ENCODE measurements at regions not wholly inside any gene's neighbourhood (a gene's known extent, or its start where the extent isn't known, plus 50 kb on each side); places are given as distances from the start of the nearest gene placed in this dataset.

GRCh38 chr3:106514431-106514830, 645.6 kb upstream of the CBLB start:
- Histone ChIP-seq H3K4me1 (no peaks in the 10 kb centered on the region), H3K27ac (replicated peaks in 1 of 4) (no peak overlapping the region), H3K27me3 (no peaks in the 10 kb centered on the region), H3K36me3 (no peaks in the 10 kb centered on the region), H3K9me3 (no peaks in the 10 kb centered on the region), H3K4me3 (no peak overlapping the region)
- WGBS, result 70% methylated on average over 4 of the region's 4 CpGs
- no peak for DNase-seq (ENCODE audit: extremely low spot score)
- TF ChIP-seq EP300 (IDR thresholded peaks at IDR 0.05) (no peak), POLR2AphosphoS5 (IDR thresholded peaks at IDR 0.05) (no peak), CTCF (IDR thresholded peaks at IDR 0.05) (no peak), POLR2A (IDR thresholded peaks at IDR 0.05; ENCODE audit: low read depth) (no peak)
- intact Hi-C loops (cut with DNase I), result no loop called here

- no peaks in the 10 kb centered on the region for H3K4me1 ChIP-seq
- TF ChIP-seq CTCF (IDR thresholded peaks at IDR 0.05) (no peak), POLR2AphosphoS5 (IDR thresholded peaks at IDR 0.05) (no peak), POLR2A (IDR thresholded peaks at IDR 0.05; ENCODE audit: low read depth) (no peak), EP300 (IDR thresholded peaks at IDR 0.05) (no peak)
- H3K9me3 ChIP-seq, result no peaks in the 10 kb centered on the region
- H3K27ac ChIP-seq (replicated peaks in 1 of 4), result no peak overlapping the region
- intact Hi-C loops (cut with DNase I), result no loop called here
- no peak overlapping the region for H3K4me3 ChIP-seq
- no peaks in the 10 kb centered on the region for H3K27me3 ChIP-seq
- no peak for DNase-seq (ENCODE audit: extremely low spot score)
- H3K36me3 ChIP-seq, result no peaks in the 10 kb centered on the region
Measured at GRCh38 chr3:106518516-106518915, 649.7 kb upstream of the CBLB start.

GRCh38 chr3:106522397-106522796, 653.6 kb upstream of the CBLB start:
- intact Hi-C loops (cut with DNase I), result no loop called here
- H3K9me3 ChIP-seq, result peaks cover 0 to 2% (median 0%) of the 10 kb centered on the region in 4 donors
- H3K27ac ChIP-seq (replicated peaks in 1 of 4), result no peak overlapping the region
- TF ChIP-seq EP300 (IDR thresholded peaks at IDR 0.05), result no peak
- TF ChIP-seq CTCF (IDR thresholded peaks at IDR 0.05), result no peak
- TF ChIP-seq POLR2AphosphoS5 (IDR thresholded peaks at IDR 0.05), result no peak
- TF ChIP-seq POLR2A (IDR thresholded peaks at IDR 0.05; ENCODE audit: low read depth), result no peak
- no peaks in the 10 kb centered on the region for H3K27me3 ChIP-seq
- no peak overlapping the region for H3K4me3 ChIP-seq
- DNase-seq (ENCODE audit: extremely low spot score), result no peak
- no peaks in the 10 kb centered on the region for H3K4me1 ChIP-seq
- WGBS, result 74% methylated on average over 4 of the region's 4 CpGs
- H3K36me3 ChIP-seq, result no peaks in the 10 kb centered on the region

DNA sequence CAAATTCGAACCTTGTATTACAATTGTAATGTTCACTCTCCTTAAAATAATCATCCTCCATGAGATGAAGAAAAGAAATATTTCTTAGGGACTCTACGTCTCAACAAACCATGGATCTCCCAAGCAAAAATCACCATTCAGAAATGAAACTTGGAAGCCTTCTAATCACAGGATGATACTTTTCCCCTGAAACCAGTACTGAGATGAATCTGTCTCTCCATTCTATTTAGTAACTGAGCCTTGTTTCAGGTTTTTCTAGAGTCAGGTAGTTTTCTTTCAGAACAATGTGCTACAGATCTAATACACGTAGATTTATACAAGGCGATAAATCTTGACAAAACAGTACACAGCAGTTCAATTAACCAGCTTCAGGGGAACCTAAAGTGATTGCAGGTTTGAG, 660.1 kb upstream of the CBLB start:
- Histone ChIP-seq H3K4me3 (no peak overlapping the region), H3K36me3 (no peaks in the 10 kb centered on the region), H3K4me1 (no peaks in the 10 kb centered on the region), H3K27ac (replicated peaks in 1 of 4) (no peak overlapping the region), H3K9me3 (peaks cover 0 to 6% (median 0%) of the 10 kb centered on the region in 4 donors), H3K27me3 (no peaks in the 10 kb centered on the region)
- TF ChIP-seq EP300 (IDR thresholded peaks at IDR 0.05), result no peak
- no peak for TF ChIP-seq CTCF (IDR thresholded peaks at IDR 0.05)
- TF ChIP-seq POLR2A (IDR thresholded peaks at IDR 0.05; ENCODE audit: low read depth), result no peak
- TF ChIP-seq POLR2AphosphoS5 (IDR thresholded peaks at IDR 0.05), result no peak
- intact Hi-C loops (cut with DNase I), result no loop called here
- DNase-seq (ENCODE audit: extremely low spot score), result no peak
- 91% methylated on average over 4 of the region's 4 CpGs for WGBS

- no peak for DNase-seq (ENCODE audit: extremely low spot score)
- intact Hi-C loops (cut with DNase I), result no loop called here
- no peaks in the 10 kb centered on the region for H3K27me3 ChIP-seq
- no peak overlapping the region for H3K4me3 ChIP-seq
- TF ChIP-seq POLR2AphosphoS5 (IDR thresholded peaks at IDR 0.05), result no peak
- no peak for TF ChIP-seq EP300 (IDR thresholded peaks at IDR 0.05)
- no peak for TF ChIP-seq CTCF (IDR thresholded peaks at IDR 0.05)
- TF ChIP-seq POLR2A (IDR thresholded peaks at IDR 0.05; ENCODE audit: low read depth), result no peak
- H3K27ac ChIP-seq (replicated peaks in 1 of 4), result no peak overlapping the region
- no peaks in the 10 kb centered on the region for H3K36me3 ChIP-seq
- peaks cover 0 to 6% (median 0%) of the 10 kb centered on the region in 4 donors for H3K9me3 ChIP-seq
- no peaks in the 10 kb centered on the region for H3K4me1 ChIP-seq
Measured at GRCh38 chr3:106529738-106530137, 660.9 kb upstream of the CBLB start.

Measured in esophagus muscularis mucosa (tissue), 4 donors.